ENCODE measurements at regions not wholly inside any gene's neighbourhood (a gene's known extent, or its start where the extent isn't known, plus 50 kb on each side); places are given as distances from the start of the nearest gene placed in this dataset.

DNA sequence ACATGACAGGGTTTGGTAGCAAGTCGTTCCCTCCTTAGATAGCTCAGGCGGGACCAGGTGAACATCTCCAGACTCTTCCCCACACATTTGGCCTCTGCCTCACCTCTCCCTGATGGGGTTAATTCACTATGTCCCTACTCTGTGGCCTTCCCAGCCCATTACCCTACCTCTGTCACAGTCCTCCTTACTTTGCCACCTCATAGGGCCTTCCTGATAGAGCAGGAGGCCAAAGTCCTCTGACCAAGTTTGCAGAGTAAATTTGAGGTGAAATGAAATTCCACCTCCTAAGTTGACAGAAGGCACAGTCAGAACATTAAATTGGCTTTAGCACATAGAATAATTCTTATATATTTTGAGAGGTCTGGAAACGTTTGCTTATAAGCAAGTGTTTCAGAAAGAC lies 53.1 kb upstream of the ARMC2 start:
- no peak overlapping the region for H3K4me3 ChIP-seq (replicated peaks in 1 of 3)
- WGBS, 2 donors: 90 to 93% methylated on average over 3 of the region's 3 CpGs
- H3K36me3 ChIP-seq: no peaks in the 10 kb centered on the region
- TF ChIP-seq, protein P1, sequence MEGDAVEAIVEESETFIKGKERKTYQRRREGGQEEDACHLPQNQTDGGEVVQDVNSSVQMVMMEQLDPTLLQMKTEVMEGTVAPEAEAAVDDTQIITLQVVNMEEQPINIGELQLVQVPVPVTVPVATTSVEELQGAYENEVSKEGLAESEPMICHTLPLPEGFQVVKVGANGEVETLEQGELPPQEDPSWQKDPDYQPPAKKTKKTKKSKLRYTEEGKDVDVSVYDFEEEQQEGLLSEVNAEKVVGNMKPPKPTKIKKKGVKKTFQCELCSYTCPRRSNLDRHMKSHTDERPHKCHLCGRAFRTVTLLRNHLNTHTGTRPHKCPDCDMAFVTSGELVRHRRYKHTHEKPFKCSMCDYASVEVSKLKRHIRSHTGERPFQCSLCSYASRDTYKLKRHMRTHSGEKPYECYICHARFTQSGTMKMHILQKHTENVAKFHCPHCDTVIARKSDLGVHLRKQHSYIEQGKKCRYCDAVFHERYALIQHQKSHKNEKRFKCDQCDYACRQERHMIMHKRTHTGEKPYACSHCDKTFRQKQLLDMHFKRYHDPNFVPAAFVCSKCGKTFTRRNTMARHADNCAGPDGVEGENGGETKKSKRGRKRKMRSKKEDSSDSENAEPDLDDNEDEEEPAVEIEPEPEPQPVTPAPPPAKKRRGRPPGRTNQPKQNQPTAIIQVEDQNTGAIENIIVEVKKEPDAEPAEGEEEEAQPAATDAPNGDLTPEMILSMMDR (IDR thresholded peaks at IDR 0.05): no peak
- no peak for TF ChIP-seq POLR2A (IDR thresholded peaks at IDR 0.05)
- H3K4me1 ChIP-seq: no peaks in the 10 kb centered on the region
- H3K9me3 ChIP-seq: no peaks in the 10 kb centered on the region
- no peaks in the 10 kb centered on the region for H3K27me3 ChIP-seq
- no peak overlapping the region for H3K27ac ChIP-seq
- intact Hi-C loops (cut with DNase I): no loop called here
- DNase-seq: no peak

DNA sequence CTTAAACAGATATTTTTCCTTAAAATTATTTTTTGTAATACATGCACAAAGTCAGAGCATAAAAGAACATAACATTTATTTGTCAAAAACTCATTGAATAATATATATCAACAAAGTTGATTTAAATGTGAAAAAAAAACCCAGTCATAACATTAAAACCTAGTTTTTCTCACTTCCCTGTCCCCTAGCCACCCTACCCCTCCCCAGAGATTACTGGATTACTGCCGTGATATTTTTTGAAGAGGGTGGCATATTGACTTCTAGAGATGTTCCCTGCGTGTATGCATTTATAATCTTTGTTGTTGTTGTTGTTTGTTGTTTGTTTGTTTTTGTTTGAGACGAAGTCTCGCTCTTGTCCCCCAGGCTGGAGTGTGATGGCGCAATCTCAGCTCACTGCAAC lies 52.4 kb upstream of the ARMC2 start:
- TF ChIP-seq, protein P1 (IDR thresholded peaks at IDR 0.05): no peak
- no peak for TF ChIP-seq POLR2A (IDR thresholded peaks at IDR 0.05)
- no peak for DNase-seq
- Histone ChIP-seq H3K4me3 (replicated peaks in 1 of 3) (no peak overlapping the region), H3K27ac (no peak overlapping the region), H3K27me3 (no peaks in the 10 kb centered on the region), H3K36me3 (no peaks in the 10 kb centered on the region), H3K4me1 (no peaks in the 10 kb centered on the region), H3K9me3 (no peaks in the 10 kb centered on the region)
- WGBS, 2 donors: 87 to 93% methylated on average over 5 of the region's 5 CpGs
- intact Hi-C loops (cut with DNase I): no loop called here

DNA sequence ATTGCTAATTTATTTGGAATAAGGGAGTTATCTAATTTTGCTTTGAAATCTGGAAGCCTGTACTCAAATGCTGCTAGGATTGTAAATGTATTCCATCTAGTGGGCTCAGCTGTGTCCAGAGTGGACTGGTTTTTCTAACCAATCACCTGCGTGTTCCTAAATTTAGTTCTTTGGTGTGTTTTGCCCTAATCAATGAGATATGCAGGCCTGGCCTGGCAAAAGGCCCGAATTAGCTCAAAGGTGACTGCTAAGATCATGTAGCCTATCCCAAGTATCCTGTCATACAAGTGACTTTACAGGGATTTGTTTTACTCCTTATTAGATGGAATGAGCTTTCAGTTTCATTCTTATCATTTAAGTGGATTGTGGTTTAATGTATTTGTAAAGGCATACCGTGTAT lies 51.3 kb upstream of the ARMC2 start:
- H3K27ac ChIP-seq: no peak overlapping the region
- intact Hi-C loops (cut with DNase I): no loop called here
- H3K4me3 ChIP-seq (replicated peaks in 1 of 3): no peak overlapping the region
- H3K27me3 ChIP-seq: no peaks in the 10 kb centered on the region
- H3K36me3 ChIP-seq: no peaks in the 10 kb centered on the region
- no peaks in the 10 kb centered on the region for H3K4me1 ChIP-seq
- DNase-seq: no peak
- 76 to 88% methylated on average over 3 of the region's 3 CpGs for WGBS, 2 donors
- TF ChIP-seq POLR2A (IDR thresholded peaks at IDR 0.05): no peak
- TF ChIP-seq, protein P1 (IDR thresholded peaks at IDR 0.05): no peak
- H3K9me3 ChIP-seq: no peaks in the 10 kb centered on the region

DNA sequence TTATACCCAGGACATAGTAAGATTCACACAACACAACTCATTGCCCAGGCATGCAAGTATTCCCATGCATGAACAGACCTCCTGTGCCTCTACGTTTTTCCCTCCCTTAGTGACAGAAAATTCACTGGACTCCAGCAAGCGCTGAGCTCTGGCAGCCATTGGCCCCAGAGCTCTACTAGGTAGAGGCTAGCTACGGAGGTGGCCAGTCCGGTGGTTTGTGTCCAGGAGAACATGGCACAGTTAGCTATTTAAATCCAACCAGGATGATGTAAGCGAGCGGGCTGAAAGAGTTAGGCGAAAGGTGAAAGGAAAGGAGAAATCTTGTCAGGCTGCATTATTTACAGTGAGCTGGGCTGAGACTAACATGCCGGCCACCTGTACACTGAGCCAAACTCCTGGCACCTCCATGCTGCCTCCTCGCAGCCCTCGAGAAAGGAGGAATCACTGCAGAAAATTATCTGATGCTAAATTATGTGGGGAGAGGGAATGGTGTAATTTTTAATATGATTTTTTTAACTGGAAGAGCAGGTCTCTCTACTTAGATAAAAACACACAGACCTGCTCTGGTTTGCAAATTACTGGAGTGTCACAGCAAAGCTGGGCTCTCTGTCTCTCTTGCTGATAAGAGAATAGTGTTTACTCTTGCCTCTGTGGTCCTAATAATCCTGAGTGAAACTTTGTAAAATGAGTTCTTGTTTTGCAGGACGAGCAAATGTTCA lies 50.1 kb upstream of the ARMC2 start:
- Histone ChIP-seq H3K27me3 (no peaks in the 10 kb centered on the region), H3K27ac (no peak overlapping the region), H3K36me3 (no peaks in the 10 kb centered on the region), H3K4me1 (no peaks in the 10 kb centered on the region), H3K9me3 (no peaks in the 10 kb centered on the region), H3K4me3 (replicated peaks in 1 of 3) (no peak overlapping the region)
- WGBS, 2 donors: 75 to 76% methylated on average over 11 of the region's 11 CpGs
- TF ChIP-seq, protein P1 (IDR thresholded peaks at IDR 0.05): no peak
- TF ChIP-seq POLR2A (IDR thresholded peaks at IDR 0.05): no peak
- no peak for DNase-seq
- intact Hi-C loops (cut with DNase I): no loop called here

Measured in thyroid gland (tissue), 4 donors.